Panc1 (cell line): ENCODE measurements at regions not wholly inside any gene's neighbourhood (a gene's known extent, or its start where the extent isn't known, plus 50 kb on each side); places are given as distances from the start of the nearest gene placed in this dataset.

Experiments used
- ATAC-seq: fragments of 200-7000 bp; cut with Tn5 transposase; 2 replicates; pipeline ENCODE4 v1.9.1; 2020; ENCODE audit warnings: mild to moderate bottlenecking, moderate library complexity
- BruUV-seq: library from RNA; stranded (reverse); fragments of 400-500 nt; replicated peaks from 2 replicates; lab custom pipeline; 2021; lab: Mats Ljungman, UMichigan
- CTCF ChIA-PET: fragments of 300-600 bp; sonication (Branson Sonifier 250); formaldehyde crosslinking; loops from one replicate; lab custom pipeline; 2022; ENCODE audit warnings: antibody characterized with exemption; lab: Charles Lee
- POLR2A ChIA-PET: fragments of 300-600 bp; sonication (Branson Sonifier 250); formaldehyde crosslinking; loops from one replicate; lab custom pipeline; 2022; ENCODE audit warnings: antibody characterized with exemption; lab: Charles Lee
- DNase-seq: peaks from one replicate; pipeline ENCODE4 v3.0.0-alpha.2; 2010; ENCODE audit warnings: low read depth, low spot score
- H3K27ac ChIP-seq: 2 replicates; pipeline ENCODE4 v1.5.1; 2011; ENCODE audit warnings: mild to moderate bottlenecking, low read length, inconsistent platforms
- H3K27me3 ChIP-seq: fragments of 200-500 bp; sonication (Bioruptor generic); 2 replicates; pipeline ENCODE4 v1.6.0; 2014; ENCODE audit warnings: low read length, inconsistent platforms; ENCODE audit not compliant: control insufficient read depth, insufficient read depth
- H3K36me3 ChIP-seq: fragments of 200-500 bp; sonication (Bioruptor generic); 2 replicates; pipeline ENCODE4 v1.5.1; 2014; ENCODE audit warnings: inconsistent platforms, mild to moderate bottlenecking, low read length, moderate library complexity; ENCODE audit not compliant: control insufficient read depth, insufficient read depth
- H3K4me1 ChIP-seq: 2 replicates; pipeline ENCODE4 v1.5.1; 2011; ENCODE audit warnings: inconsistent platforms, mild to moderate bottlenecking, low read length, moderate library complexity; ENCODE audit not compliant: control insufficient read depth, insufficient read depth
- H3K4me3 ChIP-seq, 2 experiments: 2 replicates each; pipeline ENCODE4 v1.5.1; 2011 to 2012; ENCODE audit warnings: low read depth in 2 of 2, low read length in 2 of 2, mild to moderate bottlenecking in 2 of 2, inconsistent platforms in 1 of 2, moderate library complexity in 1 of 2
- H3K9me3 ChIP-seq: fragments of 200-500 bp; sonication (Bioruptor generic); 2 replicates; pipeline ENCODE4 v1.5.1; 2014; ENCODE audit warnings: low read depth, mild to moderate bottlenecking, inconsistent platforms, low read length, moderate library complexity; ENCODE audit not compliant: control insufficient read depth, insufficient read depth
- CTCF ChIP-seq: fragments of 450-650 bp; IDR thresholded peaks from 2 replicates; pipeline ENCODE4 v1.5.1; 2017; ENCODE audit warnings: mild to moderate bottlenecking
- POLR2AphosphoS5 ChIP-seq: IDR thresholded peaks from 2 replicates; pipeline ENCODE4 v1.6.1; 2012; ENCODE audit warnings: mild to moderate bottlenecking, low read depth, low read length, moderate library complexity
- REST ChIP-seq, 2 experiments: IDR thresholded peaks; 2 replicates each; pipeline ENCODE4 v1.6.1; 2011 to 2012; ENCODE audit warnings: low read depth in 2 of 2, control low read depth in 1 of 2, low read length in 1 of 2, mild to moderate bottlenecking in 1 of 2, moderate library complexity in 1 of 2; ENCODE audit not compliant: insufficient read depth in 1 of 2
- SIN3A ChIP-seq: IDR thresholded peaks from 2 replicates; pipeline ENCODE4 v1.6.1; 2012; ENCODE audit warnings: low read depth, mild to moderate bottlenecking, low read length, moderate library complexity, borderline replicate concordance; ENCODE audit not compliant: insufficient read depth
- TCF7L2 ChIP-seq: IDR thresholded peaks from 2 replicates; pipeline ENCODE4 v1.6.1; 2011; ENCODE audit warnings: mild to moderate bottlenecking, low read depth, low read length, inconsistent platforms
- in situ Hi-C: cut with HindIII; loops from 2 replicates; pipeline ENCODE4 v1.10.0; 2016; ENCODE audit warnings: low sequenced_read_pairs, low pct_unique_long_range_greater_than_20kb
- intact Hi-C: fragments of 100-400 bp; cut with micrococcal nuclease; formaldehyde crosslinking; loops from one replicate; pipeline ENCODE4 v1.10.0; 2022; ENCODE audit not compliant: unreplicated experiment

GRCh38 chr15:93360976-93361375 is 272.0 kb upstream of the RGMA start:
- in situ Hi-C loops (no loop called here), intact Hi-C loops (no loop called here)
- CTCF ChIA-PET: no interaction called here
- no peaks in the 10 kb centered on the region for H3K9me3 ChIP-seq
- POLR2A ChIA-PET: no interaction called here
- H3K4me1 ChIP-seq: no peaks in the 10 kb centered on the region
- DNase-seq (no peak), ATAC-seq (no peak)
- H3K4me3 ChIP-seq: no peak overlapping the region
- BruUV-seq: no TSS peak
- no peaks in the 10 kb centered on the region for H3K36me3 ChIP-seq
- H3K27me3 ChIP-seq: no peaks in the 10 kb centered on the region
- TF ChIP-seq CTCF: no peak
- no peak overlapping the region for H3K27ac ChIP-seq

- TF ChIP-seq TCF7L2 (no peak), CTCF (no peak), SIN3A (no peak), POLR2AphosphoS5 (no peak), REST (IDR thresholded peaks at IDR 0.05; ENCODE audit: insufficient read depth in 1 of 2, low read depth in 2 of 2, low read length in 1 of 2) (no peak)
- Histone ChIP-seq H3K9me3 (no peaks in the 10 kb centered on the region), H3K4me3 (no peak overlapping the region), H3K36me3 (no peaks in the 10 kb centered on the region), H3K4me1 (no peaks in the 10 kb centered on the region), H3K27ac (no peak overlapping the region), H3K27me3 (no peaks in the 10 kb centered on the region)
- ChIA-PET POLR2A (no interaction called here), CTCF (no interaction called here)
- ATAC-seq: no peak
- intact Hi-C loops: no loop called here
- in situ Hi-C loops: no loop called here
- DNase-seq: no peak
- no TSS peak for BruUV-seq
These were observed 271.3 kb upstream of the RGMA start for GRCh38 chr15:93360318-93360717.
